GM12878 (cell line): ENCODE measurements at regions not wholly inside any gene's neighbourhood (a gene's known extent, or its start where the extent isn't known, plus 50 kb on each side); places are given as distances from the start of the nearest gene placed in this dataset.

ENCODE experiments used
- ATF2 ChIP-seq: IDR thresholded peaks from 2 replicates; pipeline ENCODE4 v1.6.1; 2012; ENCODE audit warnings: low read length, inconsistent platforms
- CTCF ChIP-seq, 3 experiments: IDR thresholded peaks in 2 of 3; conservative IDR thresholded peaks in 1 of 3; 2 replicates each; pipeline ENCODE4 v1.5.1; 2011; ENCODE audit warnings: low read depth in 3 of 3, low read length in 3 of 3, mild to moderate bottlenecking in 3 of 3, control low read depth in 2 of 3, moderate library complexity in 2 of 3, inconsistent platforms in 1 of 3, mixed read lengths in 1 of 3; ENCODE audit not compliant: control insufficient read depth in 2 of 3, insufficient read depth in 1 of 3; ENCODE audit errors: extremely low read depth in 1 of 3
- EZH2 ChIP-seq: IDR thresholded peaks from 2 replicates; pipeline ENCODE4 v1.6.1; 2012; ENCODE audit warnings: low read depth, mild to moderate bottlenecking, control low read depth, inconsistent platforms, low read length, borderline replicate concordance; ENCODE audit not compliant: control insufficient read depth
- POLR2A ChIP-seq: IDR thresholded peaks from 2 replicates; pipeline ENCODE4 v1.6.1; 2011; ENCODE audit warnings: low read depth, mild to moderate bottlenecking, low read length
- POLR2AphosphoS5 ChIP-seq: IDR thresholded peaks from 2 replicates; pipeline ENCODE4 v1.6.1; 2011; ENCODE audit warnings: mild to moderate bottlenecking, low read length, inconsistent platforms
- ZNF687 ChIP-seq: fragments of 450-650 bp; IDR thresholded peaks from 2 replicates; pipeline ENCODE4 v1.6.1; 2017; ENCODE audit warnings: mild to moderate bottlenecking, moderate library complexity

- TF ChIP-seq EZH2 (no peak), ZNF687 (no peak), POLR2AphosphoS5 (no peak), POLR2A (no peak), CTCF (IDR thresholded peaks at IDR 0.05 in 2 of 3, conservative IDR thresholded peaks at IDR 0.05 in 1 of 3; ENCODE audit: control insufficient read depth in 2 of 3, extremely low read depth in 1 of 3, insufficient read depth in 1 of 3, low read depth in 3 of 3, low read length in 3 of 3) (no peak), ATF2 (no peak)
These were observed 361.9 kb upstream of the SMARCA2 start for GRCh38 chr9:1653282-1653681.
